ENCODE measurements at regions not wholly inside any gene's neighbourhood (a gene's known extent, or its start where the extent isn't known, plus 50 kb on each side); places are given as distances from the start of the nearest gene placed in this dataset.

DNA sequence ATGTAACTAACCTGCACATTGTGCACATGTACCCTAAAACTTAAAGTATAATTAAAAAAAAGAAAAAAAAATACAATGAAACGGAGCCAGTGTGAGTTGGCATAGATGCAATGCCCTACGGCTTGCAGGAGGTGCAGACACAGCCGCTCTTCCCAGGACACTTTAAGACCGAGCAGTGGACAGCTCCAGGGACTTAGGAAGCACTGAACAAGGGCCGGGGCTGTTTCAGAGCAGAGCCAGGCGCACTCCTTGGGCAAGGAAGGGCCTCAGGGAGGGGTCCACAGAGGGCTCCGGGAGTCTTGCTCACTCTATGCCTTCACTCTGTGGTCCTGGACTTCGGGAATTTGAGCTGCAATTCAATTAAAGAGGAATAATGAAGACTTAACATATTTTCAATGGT, 355.3 kb downstream of the TCERG1L start:
- H2AK5ac ChIP-seq (ENCODE audit: low read length, severe bottlenecking), result no peak overlapping the region
- 58% methylated on average over 8 of the region's 8 CpGs for WGBS

DNA sequence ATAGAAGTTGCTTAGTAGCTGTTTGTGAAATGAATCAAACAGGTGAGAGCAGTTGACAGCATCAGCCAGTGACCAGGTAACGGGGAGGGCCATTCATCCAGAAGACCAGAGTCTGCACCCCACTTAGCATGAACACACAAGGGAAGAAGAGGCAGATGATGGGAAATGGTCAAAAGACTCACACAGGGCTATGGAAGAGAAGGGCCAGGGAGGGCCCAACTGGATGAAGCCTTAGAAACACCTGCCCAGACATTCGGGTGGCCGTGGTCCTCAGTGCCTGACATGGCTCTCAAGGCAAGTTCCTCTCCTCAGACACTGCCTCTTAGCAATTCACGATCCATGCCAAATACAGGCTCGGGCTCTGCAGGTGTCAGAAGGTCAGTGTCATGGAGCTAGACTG, 354.1 kb downstream of the TCERG1L start:
- H3K79me1 ChIP-seq (replicated peaks; ENCODE audit: low read length, poor library complexity, severe bottlenecking), result no peaks in the 10 kb centered on the region
- no peak overlapping the region for H2BK5ac ChIP-seq (ENCODE audit: low read depth, low read length, poor library complexity, severe bottlenecking)
- no peak for DNase-seq
- H2AK5ac ChIP-seq (ENCODE audit: low read length, severe bottlenecking), result no peak overlapping the region
- no peak overlapping the region for H4K91ac ChIP-seq (ENCODE audit: low read length)
- WGBS, result 77% methylated on average over 5 of the region's 5 CpGs
- no peak overlapping the region for H3K4ac ChIP-seq (ENCODE audit: low read depth in 1 of 2, low read length in 2 of 2)
- no peak overlapping the region for H4K8ac ChIP-seq (ENCODE audit: low read length)
- H3K9ac ChIP-seq (ENCODE audit: low read length), result no peak overlapping the region
- H3K36me3 ChIP-seq (ENCODE audit: control insufficient read depth in 1 of 2, insufficient read depth in 2 of 2, low read depth in 1 of 2, low read length in 2 of 2), result no peaks in the 10 kb centered on the region
- H2BK120ac ChIP-seq (ENCODE audit: low read depth, low read length), result no peak overlapping the region
- no peak overlapping the region for H3K18ac ChIP-seq (ENCODE audit: low read depth in 1 of 2, low read length in 2 of 2)
- H3K27me3 ChIP-seq (ENCODE audit: control insufficient read depth in 1 of 2, insufficient read depth in 1 of 2, low read length in 2 of 2), result no peaks in the 10 kb centered on the region
- no peak overlapping the region for H3K4me3 ChIP-seq (ENCODE audit: insufficient read depth in 1 of 2, low read depth in 1 of 2, low read length in 2 of 2)
- no peak overlapping the region for H3K23ac ChIP-seq (ENCODE audit: low read length in 2 of 2)
- no peak overlapping the region for H2BK12ac ChIP-seq (ENCODE audit: low read length in 2 of 2)
- H3K27ac ChIP-seq (ENCODE audit: low read length, poor library complexity, severe bottlenecking), result no peak overlapping the region
- H3K9me3 ChIP-seq (ENCODE audit: control insufficient read depth, low read length), result no peaks in the 10 kb centered on the region
- no peak overlapping the region for H2BK15ac ChIP-seq (ENCODE audit: low read depth, poor library complexity, severe bottlenecking)
- no peak overlapping the region for H2AFZ ChIP-seq (ENCODE audit: low read depth, low read length)
- no peak overlapping the region for H3K4me2 ChIP-seq (ENCODE audit: low read length, poor library complexity, severe bottlenecking)
- no peaks in the 10 kb centered on the region for H3K4me1 ChIP-seq (ENCODE audit: control insufficient read depth, insufficient read depth, low read depth, low read length)
- no peak overlapping the region for H3K14ac ChIP-seq (ENCODE audit: low read length in 2 of 2)

More for the DNA sequence above, 355.3 kb downstream of the TCERG1L start:
- H3K36me3 ChIP-seq (ENCODE audit: control insufficient read depth in 1 of 2, insufficient read depth in 2 of 2, low read depth in 1 of 2, low read length in 2 of 2), result no peaks in the 10 kb centered on the region
- H2BK12ac ChIP-seq (ENCODE audit: low read length in 2 of 2), result no peak overlapping the region
- H2BK120ac ChIP-seq (ENCODE audit: low read depth, low read length), result no peak overlapping the region
- H3K9ac ChIP-seq (ENCODE audit: low read length), result no peak overlapping the region
- no peak overlapping the region for H2BK15ac ChIP-seq (ENCODE audit: low read depth, poor library complexity, severe bottlenecking)
- no peak overlapping the region for H3K4me3 ChIP-seq (ENCODE audit: insufficient read depth in 1 of 2, low read depth in 1 of 2, low read length in 2 of 2)
- no peak overlapping the region for H3K27ac ChIP-seq (ENCODE audit: low read length, poor library complexity, severe bottlenecking)
- no peak overlapping the region for H4K91ac ChIP-seq (ENCODE audit: low read length)
- H2AFZ ChIP-seq (ENCODE audit: low read depth, low read length), result no peak overlapping the region
- DNase-seq, result no peak
- no peaks in the 10 kb centered on the region for H3K27me3 ChIP-seq (ENCODE audit: control insufficient read depth in 1 of 2, insufficient read depth in 1 of 2, low read length in 2 of 2)
- H2BK5ac ChIP-seq (ENCODE audit: low read depth, low read length, poor library complexity, severe bottlenecking), result no peak overlapping the region
- no peak overlapping the region for H3K4me2 ChIP-seq (ENCODE audit: low read length, poor library complexity, severe bottlenecking)
- H3K9me3 ChIP-seq (ENCODE audit: control insufficient read depth, low read length), result no peaks in the 10 kb centered on the region
- H3K14ac ChIP-seq (ENCODE audit: low read length in 2 of 2), result no peak overlapping the region
- no peak overlapping the region for H4K8ac ChIP-seq (ENCODE audit: low read length)
- no peak overlapping the region for H3K4ac ChIP-seq (ENCODE audit: low read depth in 1 of 2, low read length in 2 of 2)
- H3K18ac ChIP-seq (ENCODE audit: low read depth in 1 of 2, low read length in 2 of 2), result no peak overlapping the region
- no peaks in the 10 kb centered on the region for H3K4me1 ChIP-seq (ENCODE audit: control insufficient read depth, insufficient read depth, low read depth, low read length)
- no peaks in the 10 kb centered on the region for H3K79me1 ChIP-seq (replicated peaks; ENCODE audit: low read length, poor library complexity, severe bottlenecking)
- no peak overlapping the region for H3K23ac ChIP-seq (ENCODE audit: low read length in 2 of 2)

DNA sequence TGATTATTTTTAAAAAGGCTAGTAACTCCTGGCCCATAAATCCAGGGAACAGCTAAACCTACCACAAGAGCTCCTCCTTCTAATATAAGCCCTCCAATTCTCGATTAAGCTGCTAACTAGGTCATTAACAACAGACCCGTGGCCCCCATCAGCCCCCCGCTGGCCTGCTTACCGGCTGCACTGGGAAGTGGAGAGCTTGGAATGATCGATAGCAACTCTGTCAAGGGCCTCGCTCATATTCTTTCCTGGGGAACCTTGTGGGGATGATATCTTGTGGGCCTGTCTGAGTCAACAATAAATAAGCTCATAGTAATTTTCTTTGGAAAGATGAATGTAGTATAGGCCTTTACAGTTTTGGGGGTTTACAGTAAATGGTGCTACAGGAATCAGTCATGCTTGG, 353.5 kb downstream of the TCERG1L start:
- no peak overlapping the region for H3K18ac ChIP-seq (ENCODE audit: low read depth in 1 of 2, low read length in 2 of 2)
- no peak for DNase-seq
- H3K4me1 ChIP-seq (ENCODE audit: control insufficient read depth, insufficient read depth, low read depth, low read length), result no peaks in the 10 kb centered on the region
- no peak overlapping the region for H3K9ac ChIP-seq (ENCODE audit: low read length)
- H3K36me3 ChIP-seq (ENCODE audit: control insufficient read depth in 1 of 2, insufficient read depth in 2 of 2, low read depth in 1 of 2, low read length in 2 of 2), result no peaks in the 10 kb centered on the region
- no peak overlapping the region for H2AFZ ChIP-seq (ENCODE audit: low read depth, low read length)
- H2BK12ac ChIP-seq (ENCODE audit: low read length in 2 of 2), result no peak overlapping the region
- H3K79me1 ChIP-seq (replicated peaks; ENCODE audit: low read length, poor library complexity, severe bottlenecking), result no peaks in the 10 kb centered on the region
- H2BK120ac ChIP-seq (ENCODE audit: low read depth, low read length), result no peak overlapping the region
- H3K27me3 ChIP-seq (ENCODE audit: control insufficient read depth in 1 of 2, insufficient read depth in 1 of 2, low read length in 2 of 2), result no peaks in the 10 kb centered on the region
- H4K91ac ChIP-seq (ENCODE audit: low read length), result no peak overlapping the region
- H4K8ac ChIP-seq (ENCODE audit: low read length), result no peak overlapping the region
- H3K4me2 ChIP-seq (ENCODE audit: low read length, poor library complexity, severe bottlenecking), result no peak overlapping the region
- no peak overlapping the region for H3K14ac ChIP-seq (ENCODE audit: low read length in 2 of 2)
- no peak overlapping the region for H2AK5ac ChIP-seq (ENCODE audit: low read length, severe bottlenecking)
- H2BK5ac ChIP-seq (ENCODE audit: low read depth, low read length, poor library complexity, severe bottlenecking), result no peak overlapping the region
- no peak overlapping the region for H3K4ac ChIP-seq (ENCODE audit: low read depth in 1 of 2, low read length in 2 of 2)
- WGBS, result 68% methylated on average over 6 of the region's 6 CpGs
- no peak overlapping the region for H3K27ac ChIP-seq (ENCODE audit: low read length, poor library complexity, severe bottlenecking)
- no peaks in the 10 kb centered on the region for H3K9me3 ChIP-seq (ENCODE audit: control insufficient read depth, low read length)
- no peak overlapping the region for H3K4me3 ChIP-seq (ENCODE audit: insufficient read depth in 1 of 2, low read depth in 1 of 2, low read length in 2 of 2)
- H3K23ac ChIP-seq (ENCODE audit: low read length in 2 of 2), result no peak overlapping the region
- no peak overlapping the region for H2BK15ac ChIP-seq (ENCODE audit: low read depth, poor library complexity, severe bottlenecking)

DNA sequence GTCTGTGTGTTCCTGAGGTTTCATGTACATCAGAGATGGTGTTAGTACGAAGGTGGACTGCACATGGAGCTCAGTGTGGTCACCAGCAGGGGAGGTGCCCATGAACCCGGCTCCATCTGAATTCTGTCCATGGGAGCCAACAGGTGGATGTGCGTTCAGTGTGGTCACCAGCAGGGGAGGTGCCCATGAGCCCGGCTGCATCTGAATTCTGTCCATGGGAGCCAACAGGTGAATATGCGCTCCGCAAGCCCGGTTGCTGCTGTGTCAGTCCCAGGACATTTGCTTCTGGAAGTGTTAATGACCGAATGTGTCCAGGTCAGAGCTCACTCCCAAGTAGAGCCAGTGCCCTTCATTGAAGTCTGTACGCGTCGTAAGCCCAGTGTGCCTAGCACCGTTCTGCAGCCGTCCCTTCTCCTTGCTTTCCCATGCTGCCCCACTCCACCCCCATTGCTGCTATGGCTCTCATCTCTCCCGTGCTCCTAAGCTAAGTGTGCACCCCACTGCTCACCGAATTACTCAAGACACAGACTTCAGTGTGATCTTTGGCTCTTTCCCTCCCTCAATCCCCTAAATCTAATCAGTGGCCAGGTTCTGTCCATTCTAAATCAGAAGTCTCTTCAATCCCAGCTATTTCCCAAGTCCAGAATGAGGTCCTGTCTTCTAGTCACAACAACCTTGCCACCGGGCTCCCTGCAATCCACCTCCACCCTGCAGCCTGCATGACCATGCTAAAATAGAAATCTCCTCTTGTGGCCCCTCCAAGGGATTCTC, 352.4 kb downstream of the TCERG1L start:
- Histone ChIP-seq H3K18ac (ENCODE audit: low read depth in 1 of 2, low read length in 2 of 2) (no peak overlapping the region), H2BK12ac (ENCODE audit: low read length in 2 of 2) (no peak overlapping the region)
- 84% methylated on average over 16 of the region's 16 CpGs for WGBS

More for the DNA sequence above, 352.4 kb downstream of the TCERG1L start:
- Histone ChIP-seq H3K4me2 (ENCODE audit: low read length, poor library complexity, severe bottlenecking) (no peak overlapping the region), H4K91ac (ENCODE audit: low read length) (no peak overlapping the region), H3K4me1 (ENCODE audit: control insufficient read depth, insufficient read depth, low read depth, low read length) (no peaks in the 10 kb centered on the region), H3K36me3 (ENCODE audit: control insufficient read depth in 1 of 2, insufficient read depth in 2 of 2, low read depth in 1 of 2, low read length in 2 of 2) (no peaks in the 10 kb centered on the region), H3K23ac (ENCODE audit: low read length in 2 of 2) (no peak overlapping the region), H2BK120ac (ENCODE audit: low read depth, low read length) (no peak overlapping the region), H2AFZ (ENCODE audit: low read depth, low read length) (no peak overlapping the region), H3K79me1 (replicated peaks; ENCODE audit: low read length, poor library complexity, severe bottlenecking) (no peaks in the 10 kb centered on the region), H3K9ac (ENCODE audit: low read length) (no peak overlapping the region), H4K8ac (ENCODE audit: low read length) (no peak overlapping the region), H2BK15ac (ENCODE audit: low read depth, poor library complexity, severe bottlenecking) (no peak overlapping the region), H3K4me3 (ENCODE audit: insufficient read depth in 1 of 2, low read depth in 1 of 2, low read length in 2 of 2) (no peak overlapping the region), H2AK5ac (ENCODE audit: low read length, severe bottlenecking) (no peak overlapping the region), H3K27ac (ENCODE audit: low read length, poor library complexity, severe bottlenecking) (no peak overlapping the region), H3K27me3 (ENCODE audit: control insufficient read depth in 1 of 2, insufficient read depth in 1 of 2, low read length in 2 of 2) (no peaks in the 10 kb centered on the region), H3K4ac (ENCODE audit: low read depth in 1 of 2, low read length in 2 of 2) (no peak overlapping the region), H2BK5ac (ENCODE audit: low read depth, low read length, poor library complexity, severe bottlenecking) (no peak overlapping the region), H3K14ac (ENCODE audit: low read length in 2 of 2) (no peak overlapping the region), H3K9me3 (ENCODE audit: control insufficient read depth, low read length) (no peaks in the 10 kb centered on the region)
- DNase-seq, result no peak
